Choroid plexus epithelial cell (primary cell): ENCODE measurements at regions not wholly inside any gene's neighbourhood (a gene's known extent, or its start where the extent isn't known, plus 50 kb on each side); places are given as distances from the start of the nearest gene placed in this dataset.

Experiments
- DNase-seq: peaks from one replicate; pipeline ENCODE4 v3.0.0-alpha.2; 2010; ENCODE audit warnings: low read depth
- H3K4me3 ChIP-seq: 2 replicates; pipeline ENCODE4 v1.5.1; 2011; ENCODE audit warnings: low read depth, mild to moderate bottlenecking, control low read depth, low read length, moderate library complexity
- TF ChIP-seq, protein P1 (sequence below): conservative IDR thresholded peaks from 2 replicates; pipeline ENCODE4 v1.5.1; 2011; ENCODE audit warnings: low read depth, mild to moderate bottlenecking, control low read depth, inconsistent platforms, low read length, moderate library complexity

DNA sequence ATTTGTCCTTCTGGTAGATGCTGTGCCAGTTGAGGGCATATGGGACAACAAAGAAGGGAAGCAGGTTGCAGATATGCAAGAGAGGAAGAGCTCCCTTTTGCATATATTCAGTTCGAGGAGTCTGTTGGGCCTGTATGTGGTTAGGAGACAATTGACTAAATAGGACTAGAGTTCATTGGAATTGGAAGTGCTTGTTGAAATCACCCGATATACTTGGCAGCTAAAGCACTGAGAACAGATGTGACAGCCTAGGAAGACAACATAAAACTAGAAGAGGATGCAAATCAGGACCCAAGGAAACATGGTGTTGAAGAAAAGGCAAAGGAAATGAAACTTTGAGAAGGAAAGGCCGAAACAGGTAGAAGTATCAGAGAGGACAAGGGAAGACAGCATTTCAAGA is 215.2 kb upstream of the P2RY1 start:
- no peak overlapping the region for H3K4me3 ChIP-seq
- TF ChIP-seq, protein P1, sequence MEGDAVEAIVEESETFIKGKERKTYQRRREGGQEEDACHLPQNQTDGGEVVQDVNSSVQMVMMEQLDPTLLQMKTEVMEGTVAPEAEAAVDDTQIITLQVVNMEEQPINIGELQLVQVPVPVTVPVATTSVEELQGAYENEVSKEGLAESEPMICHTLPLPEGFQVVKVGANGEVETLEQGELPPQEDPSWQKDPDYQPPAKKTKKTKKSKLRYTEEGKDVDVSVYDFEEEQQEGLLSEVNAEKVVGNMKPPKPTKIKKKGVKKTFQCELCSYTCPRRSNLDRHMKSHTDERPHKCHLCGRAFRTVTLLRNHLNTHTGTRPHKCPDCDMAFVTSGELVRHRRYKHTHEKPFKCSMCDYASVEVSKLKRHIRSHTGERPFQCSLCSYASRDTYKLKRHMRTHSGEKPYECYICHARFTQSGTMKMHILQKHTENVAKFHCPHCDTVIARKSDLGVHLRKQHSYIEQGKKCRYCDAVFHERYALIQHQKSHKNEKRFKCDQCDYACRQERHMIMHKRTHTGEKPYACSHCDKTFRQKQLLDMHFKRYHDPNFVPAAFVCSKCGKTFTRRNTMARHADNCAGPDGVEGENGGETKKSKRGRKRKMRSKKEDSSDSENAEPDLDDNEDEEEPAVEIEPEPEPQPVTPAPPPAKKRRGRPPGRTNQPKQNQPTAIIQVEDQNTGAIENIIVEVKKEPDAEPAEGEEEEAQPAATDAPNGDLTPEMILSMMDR, result no peak
- DNase-seq, result no peak

DNA sequence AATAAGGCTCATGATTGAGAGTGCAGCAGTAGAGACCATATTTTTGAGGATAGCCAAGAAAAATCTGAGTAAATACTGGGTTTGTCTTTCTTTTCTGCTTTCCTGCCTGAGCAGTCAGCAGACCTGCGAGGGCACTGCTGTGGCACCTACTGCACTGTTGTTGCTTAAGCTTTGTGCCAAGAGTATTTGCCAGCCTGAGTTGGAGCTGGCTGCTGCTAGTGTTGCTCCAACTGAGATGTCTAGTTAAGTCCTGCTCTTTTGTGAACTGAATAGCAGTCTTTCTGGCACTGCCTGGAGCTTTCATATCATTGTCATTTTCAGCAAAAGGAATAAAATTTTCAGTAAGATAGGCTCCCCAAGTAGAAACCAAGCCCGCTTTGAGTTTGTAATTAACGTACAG is 214.5 kb upstream of the P2RY1 start:
- TF ChIP-seq, protein P1, result no peak
- H3K4me3 ChIP-seq, result no peak overlapping the region
- DNase-seq, result no peak

DNA sequence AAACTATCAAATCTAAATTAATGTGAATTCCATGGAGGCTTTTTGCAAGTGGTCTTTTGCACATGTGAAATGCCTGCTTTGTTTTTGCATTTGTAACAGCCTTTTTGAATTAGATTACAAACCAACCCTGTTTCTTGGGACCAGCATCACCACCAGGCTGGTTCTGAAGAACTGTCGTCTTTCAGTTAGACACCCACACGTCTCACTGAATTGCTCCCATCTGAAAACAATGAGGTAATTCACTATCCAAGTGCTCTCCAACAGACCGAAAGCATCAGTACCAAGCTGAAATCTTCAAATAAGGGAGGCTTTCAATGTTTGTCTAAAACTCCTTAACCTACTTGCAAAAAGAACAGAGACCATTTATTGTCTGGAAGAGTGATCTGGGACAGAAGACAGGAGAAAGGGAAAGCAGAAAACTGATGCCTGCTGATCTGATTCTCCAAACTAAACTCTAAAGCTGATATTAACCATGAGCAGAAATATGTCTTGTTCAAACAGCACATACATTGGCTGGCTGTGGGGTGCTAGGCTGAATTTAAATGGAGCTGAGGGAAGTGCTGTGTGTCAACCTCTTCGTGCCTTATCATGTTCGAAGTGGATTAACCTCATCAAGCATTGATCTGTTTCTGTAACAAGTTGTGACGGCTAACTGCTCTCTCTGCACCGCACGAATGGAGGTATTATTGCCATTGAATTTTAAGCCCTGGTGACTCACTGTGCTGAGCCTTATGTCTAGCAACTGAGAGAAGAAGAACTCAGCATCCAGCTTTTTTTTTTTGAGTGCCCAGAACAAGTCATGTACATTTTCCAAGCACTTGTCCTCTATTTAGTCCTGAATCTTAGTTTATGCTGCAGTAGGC is 213.7 kb upstream of the P2RY1 start:
- no peak for DNase-seq
- H3K4me3 ChIP-seq, result no peak overlapping the region
- TF ChIP-seq, protein P1, result no peak

DNA sequence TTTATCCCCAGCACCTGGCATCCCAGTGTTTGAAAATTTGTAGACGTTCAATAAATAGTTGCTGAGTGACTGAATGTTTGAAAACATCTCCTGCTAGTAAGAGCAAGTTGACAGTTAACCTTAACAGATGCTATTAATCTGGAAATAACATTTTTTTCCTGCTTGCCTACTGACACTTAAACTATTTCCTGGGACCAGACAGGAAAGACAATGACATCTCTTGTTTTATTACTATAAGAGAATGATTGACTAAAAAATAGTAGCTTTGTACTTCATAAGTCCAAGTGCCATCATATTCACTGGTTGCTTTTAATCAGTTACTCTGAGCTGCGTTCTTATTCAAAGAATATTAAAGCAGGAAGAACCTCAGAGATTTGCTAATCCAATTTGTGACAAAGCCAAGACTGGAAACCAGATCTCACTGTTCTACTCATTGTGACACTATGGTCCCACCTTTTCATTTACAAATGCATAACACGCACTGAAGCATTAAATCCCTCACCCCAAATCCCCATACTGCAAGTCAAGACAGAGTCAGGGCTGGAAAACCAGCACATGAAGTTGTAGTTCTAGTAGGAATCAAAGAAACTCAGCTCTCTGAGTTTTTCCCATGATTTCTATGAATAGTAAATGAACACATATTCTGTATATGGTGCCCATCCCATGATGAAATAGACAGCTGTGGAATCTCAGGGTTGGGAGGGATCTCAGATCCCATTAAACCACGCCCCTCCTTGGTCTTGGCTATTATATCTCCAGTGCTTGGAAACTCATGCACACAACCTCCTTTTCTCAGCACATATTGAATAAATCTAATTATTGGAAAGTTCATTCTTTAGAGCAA is 212.7 kb upstream of the P2RY1 start:
- TF ChIP-seq, protein P1, result no peak
- DNase-seq, result no peak
- no peak overlapping the region for H3K4me3 ChIP-seq

DNA sequence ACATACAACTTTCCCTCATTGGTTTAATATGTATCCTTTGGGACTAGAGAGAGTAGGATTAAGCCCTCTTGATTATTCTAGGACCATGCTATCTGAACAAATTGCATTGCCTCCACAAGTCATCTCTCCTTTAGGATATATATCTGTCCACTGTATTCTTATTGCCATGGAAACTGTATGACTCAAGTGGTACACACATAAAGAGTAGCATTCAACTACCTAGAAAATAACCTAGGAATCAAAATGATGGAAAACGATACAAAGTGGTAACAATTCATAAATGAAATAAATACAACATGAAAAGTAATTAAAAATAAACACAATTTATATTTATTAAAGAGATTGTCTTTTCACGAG is 212.1 kb upstream of the P2RY1 start:
- no peak for DNase-seq
- TF ChIP-seq, protein P1, result no peak
- no peak overlapping the region for H3K4me3 ChIP-seq

DNA sequence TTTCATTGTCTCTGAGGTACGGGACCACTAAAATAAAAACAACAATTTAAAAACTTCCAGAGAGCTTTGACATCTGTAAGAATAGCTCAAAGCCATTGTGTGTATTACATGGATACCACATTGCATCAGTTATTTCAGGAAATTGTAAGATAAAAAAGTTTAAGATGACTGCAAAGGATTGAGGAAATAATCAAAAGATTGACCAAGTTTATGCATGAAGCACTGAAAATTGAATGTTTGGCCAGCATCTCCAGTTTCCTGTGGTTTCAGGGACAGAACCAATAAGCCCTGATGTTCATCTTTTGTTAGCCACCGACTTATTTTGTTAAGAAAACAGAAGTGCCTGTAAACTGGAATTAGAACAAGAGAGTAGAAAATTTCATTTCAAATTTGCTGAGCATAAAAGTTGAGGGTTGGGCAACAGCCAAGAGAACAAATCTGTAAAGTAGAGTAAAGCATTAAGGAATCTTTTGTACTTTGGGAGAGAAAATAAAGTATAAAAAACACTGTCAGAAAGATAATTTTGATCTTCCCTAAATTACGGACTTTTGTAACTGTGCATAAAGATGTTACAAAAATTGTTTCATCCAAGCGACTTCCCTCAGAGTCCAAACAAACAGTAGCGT is 211.5 kb upstream of the P2RY1 start:
- DNase-seq, result no peak
- TF ChIP-seq, protein P1, result no peak
- no peak overlapping the region for H3K4me3 ChIP-seq
